Activated CD8-positive, alpha-beta T cell treated with anti-CD3 and anti-CD28 coated beads for 36 hours (primary cell): ENCODE measurements at regions not wholly inside any gene's neighbourhood (a gene's known extent, or its start where the extent isn't known, plus 50 kb on each side); places are given as distances from the start of the nearest gene placed in this dataset.

Source experiments
- ATAC-seq: fragments of 200-7000 bp; cut with Tn5 transposase; one replicate; pipeline ENCODE4 v1.10.0; 2021; ENCODE audit warnings: mild to moderate bottlenecking, moderate library complexity
- CTCF ChIA-PET: fragments of 350-600 bp; sonication (Branson Sonifier 250); formaldehyde crosslinking; loops from one replicate; lab custom pipeline; 2021; ENCODE audit warnings: antibody characterized with exemption; lab: Charles Lee
- POLR2A ChIA-PET: fragments of 350-600 bp; sonication (Branson Sonifier 250); formaldehyde crosslinking; loops from one replicate; lab custom pipeline; 2021; ENCODE audit warnings: antibody characterized with exemption; lab: Charles Lee
- DNase-seq: peaks from one replicate; pipeline ENCODE4 v3.0.0-alpha.2; 2020
- H3K27ac Mint-ChIP-seq: one replicate; pipeline ENCODE4 v1.8.0; 2021; ENCODE audit warnings: mild to moderate bottlenecking, mixed read lengths
- H3K27me3 Mint-ChIP-seq: one replicate; pipeline ENCODE4 v1.8.0; 2021; ENCODE audit warnings: mixed read lengths
- H3K36me3 Mint-ChIP-seq: one replicate; pipeline ENCODE4 v1.8.0; 2021; ENCODE audit warnings: low read depth, mixed read lengths
- H3K4me1 Mint-ChIP-seq: one replicate; pipeline ENCODE4 v1.8.0; 2021; ENCODE audit warnings: low read depth, mixed read lengths
- H3K4me3 Mint-ChIP-seq: one replicate; pipeline ENCODE4 v1.8.0; 2021; ENCODE audit warnings: mild to moderate bottlenecking, moderate library complexity, mixed read lengths
- H3K9me3 Mint-ChIP-seq: one replicate; pipeline ENCODE4 v1.8.0; 2021; ENCODE audit warnings: mixed read lengths
- intact Hi-C: fragments of 100-400 bp; cut with micrococcal nuclease; formaldehyde crosslinking; loops from one replicate; pipeline ENCODE4 v1.10.0; 2022
- TF ChIP-seq, protein P1 (sequence below): fragments of 200-600 bp; IDR thresholded peaks from one replicate; pipeline ENCODE4 v1.8.0; 2022; ENCODE audit warnings: antibody characterized with exemption, mild to moderate bottlenecking

DNA sequence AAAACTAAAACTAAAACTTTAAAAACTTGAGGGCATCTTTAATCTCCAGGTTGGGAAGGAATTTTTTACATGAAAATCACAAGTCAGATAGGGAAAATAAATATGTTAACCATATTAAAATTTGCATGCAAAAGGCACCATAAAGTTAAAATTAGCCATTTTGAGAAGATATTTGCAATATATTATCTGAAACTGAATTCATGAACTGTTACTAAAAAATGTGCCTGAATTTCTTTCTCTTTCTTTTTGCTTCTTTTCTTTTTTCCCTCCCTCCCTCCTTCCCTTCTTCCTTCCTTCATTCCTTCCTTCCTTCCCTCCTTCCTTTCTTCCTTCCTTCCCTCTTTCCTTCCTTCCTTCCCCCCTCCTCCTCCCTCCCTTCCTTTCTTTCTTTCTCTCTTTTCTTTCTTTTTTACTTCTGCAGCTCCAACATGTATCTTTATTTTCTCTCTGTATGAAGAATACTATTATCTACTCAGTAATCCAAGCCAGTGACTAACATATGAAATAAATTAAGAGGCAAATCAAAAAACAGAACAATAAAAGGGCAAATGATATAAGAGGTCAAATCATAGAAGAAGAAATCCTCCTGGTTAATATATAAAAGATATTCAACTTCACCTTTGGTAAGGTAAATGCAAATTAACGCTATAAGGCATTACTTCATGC, 146.0 kb downstream of the BRMS1L start:
- CTCF ChIA-PET, result no interaction called here
- Mint-ChIP-seq H3K27ac (no peak overlapping the region), H3K27me3 (peaks cover 9% of the 10 kb centered on the region), H3K36me3 (no peaks in the 10 kb centered on the region), H3K9me3 (no peaks in the 10 kb centered on the region), H3K4me1 (no peaks in the 10 kb centered on the region), H3K4me3 (no peak overlapping the region)
- DNase-seq (no peak), ATAC-seq (no peak)
- POLR2A ChIA-PET, result no interaction called here
- TF ChIP-seq, protein P1, sequence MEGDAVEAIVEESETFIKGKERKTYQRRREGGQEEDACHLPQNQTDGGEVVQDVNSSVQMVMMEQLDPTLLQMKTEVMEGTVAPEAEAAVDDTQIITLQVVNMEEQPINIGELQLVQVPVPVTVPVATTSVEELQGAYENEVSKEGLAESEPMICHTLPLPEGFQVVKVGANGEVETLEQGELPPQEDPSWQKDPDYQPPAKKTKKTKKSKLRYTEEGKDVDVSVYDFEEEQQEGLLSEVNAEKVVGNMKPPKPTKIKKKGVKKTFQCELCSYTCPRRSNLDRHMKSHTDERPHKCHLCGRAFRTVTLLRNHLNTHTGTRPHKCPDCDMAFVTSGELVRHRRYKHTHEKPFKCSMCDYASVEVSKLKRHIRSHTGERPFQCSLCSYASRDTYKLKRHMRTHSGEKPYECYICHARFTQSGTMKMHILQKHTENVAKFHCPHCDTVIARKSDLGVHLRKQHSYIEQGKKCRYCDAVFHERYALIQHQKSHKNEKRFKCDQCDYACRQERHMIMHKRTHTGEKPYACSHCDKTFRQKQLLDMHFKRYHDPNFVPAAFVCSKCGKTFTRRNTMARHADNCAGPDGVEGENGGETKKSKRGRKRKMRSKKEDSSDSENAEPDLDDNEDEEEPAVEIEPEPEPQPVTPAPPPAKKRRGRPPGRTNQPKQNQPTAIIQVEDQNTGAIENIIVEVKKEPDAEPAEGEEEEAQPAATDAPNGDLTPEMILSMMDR, result no peak
- intact Hi-C loops, result no loop called here

DNA sequence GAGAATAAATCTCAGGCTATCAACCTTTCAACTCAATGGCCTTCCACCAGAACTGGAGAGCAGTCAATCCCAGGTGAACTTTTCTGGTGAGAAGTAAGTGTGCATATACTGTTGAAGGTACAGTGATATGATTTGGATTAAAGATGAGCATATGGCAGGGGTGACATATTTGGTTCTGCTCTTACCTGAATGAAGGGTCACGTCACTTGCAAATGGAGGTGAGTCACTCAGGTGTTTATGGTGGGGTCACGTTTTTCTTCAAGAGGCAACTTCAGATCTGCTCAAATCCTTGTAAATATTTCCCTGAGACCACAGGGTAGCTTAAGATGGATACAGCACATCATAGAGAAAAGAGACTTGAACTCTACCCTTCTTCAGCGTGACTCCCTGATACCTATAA, 143.2 kb downstream of the BRMS1L start:
- Mint-ChIP-seq H3K9me3 (no peaks in the 10 kb centered on the region), H3K27me3 (peaks cover 4% of the 10 kb centered on the region), H3K4me1 (no peaks in the 10 kb centered on the region), H3K4me3 (no peak overlapping the region), H3K27ac (no peak overlapping the region), H3K36me3 (no peaks in the 10 kb centered on the region)
- ChIA-PET CTCF (no interaction called here), POLR2A (no interaction called here)
- ATAC-seq (no peak), DNase-seq (no peak)
- TF ChIP-seq, protein P1, result no peak
- intact Hi-C loops, result no loop called here

DNA sequence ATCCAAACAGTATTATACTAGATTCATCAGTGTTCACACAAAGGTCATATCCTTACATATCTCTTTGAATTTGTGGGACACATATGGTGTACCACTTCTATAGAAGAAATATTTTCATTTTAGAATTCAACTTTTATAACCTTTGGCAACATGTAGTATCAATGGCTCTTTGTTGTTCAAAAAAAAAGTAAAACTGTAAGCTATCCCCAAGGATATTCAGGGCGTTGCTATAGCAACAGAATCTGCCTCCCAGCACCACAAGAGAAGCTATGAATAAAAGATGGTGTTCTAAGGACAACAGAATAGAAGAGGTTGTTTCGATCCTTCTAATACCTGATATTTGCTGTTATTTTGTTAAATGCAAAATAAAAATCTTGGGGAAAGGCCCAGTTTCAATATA, 139.3 kb downstream of the BRMS1L start:
- ChIA-PET POLR2A (no interaction called here), CTCF (interaction anchor here (1.3 to 3.8 kb wide), 4 partner anchors 9 to 105 kb away, joined by 3 to 16 read pairs (median 4); no protein-coding TSS in a partner anchor)
- no peak overlapping the region for H3K4me3 Mint-ChIP-seq
- DNase-seq (no peak), ATAC-seq (no peak)
- H3K36me3 Mint-ChIP-seq, result no peaks in the 10 kb centered on the region
- TF ChIP-seq, protein P1, result no peak
- H3K27ac Mint-ChIP-seq, result no peak overlapping the region
- no peaks in the 10 kb centered on the region for H3K4me1 Mint-ChIP-seq
- no peaks in the 10 kb centered on the region for H3K9me3 Mint-ChIP-seq
- intact Hi-C loops, result no loop called here
- H3K27me3 Mint-ChIP-seq, result peaks cover 4% of the 10 kb centered on the region

DNA sequence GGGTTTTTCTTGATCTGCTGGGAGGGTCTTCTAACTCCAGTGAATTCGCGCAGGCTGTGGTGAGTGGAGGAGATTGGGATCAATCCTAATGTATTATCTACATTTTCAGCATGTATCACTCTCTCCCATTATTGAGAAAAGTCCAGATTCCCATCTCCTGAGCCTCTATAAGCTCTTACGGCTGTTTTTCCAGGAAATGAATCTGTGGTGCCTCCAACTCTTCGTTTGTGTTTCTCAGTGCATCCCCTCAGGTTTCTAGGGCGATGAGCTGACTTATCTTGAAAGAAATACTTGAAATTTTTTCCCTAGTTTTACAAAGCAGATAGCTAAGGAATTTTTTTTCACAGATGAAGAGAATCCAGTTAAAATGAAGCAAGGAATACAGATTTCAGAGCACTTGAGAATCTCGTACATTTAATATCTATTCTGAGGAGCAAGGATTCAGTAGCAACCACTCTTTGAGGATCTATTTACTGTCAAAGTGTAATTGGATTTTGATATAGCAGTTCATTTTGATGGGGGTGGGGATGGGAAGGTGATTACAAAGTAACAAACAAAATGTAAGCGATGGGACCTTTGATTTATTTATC, 138.7 kb downstream of the BRMS1L start:
- H3K9me3 Mint-ChIP-seq, result no peaks in the 10 kb centered on the region
- intact Hi-C loops, result no loop called here
- DNase-seq, result no peak
- no peaks in the 10 kb centered on the region for H3K36me3 Mint-ChIP-seq
- H3K27me3 Mint-ChIP-seq, result peaks cover 4% of the 10 kb centered on the region
- ATAC-seq, result no peak
- TF ChIP-seq, protein P1, result no peak
- ChIA-PET CTCF (interaction anchor here (1.3 to 3.8 kb wide), 4 partner anchors 9 to 105 kb away, joined by 3 to 16 read pairs (median 4); no protein-coding TSS in a partner anchor), POLR2A (no interaction called here)
- no peak overlapping the region for H3K27ac Mint-ChIP-seq
- H3K4me1 Mint-ChIP-seq, result no peaks in the 10 kb centered on the region
- no peak overlapping the region for H3K4me3 Mint-ChIP-seq

DNA sequence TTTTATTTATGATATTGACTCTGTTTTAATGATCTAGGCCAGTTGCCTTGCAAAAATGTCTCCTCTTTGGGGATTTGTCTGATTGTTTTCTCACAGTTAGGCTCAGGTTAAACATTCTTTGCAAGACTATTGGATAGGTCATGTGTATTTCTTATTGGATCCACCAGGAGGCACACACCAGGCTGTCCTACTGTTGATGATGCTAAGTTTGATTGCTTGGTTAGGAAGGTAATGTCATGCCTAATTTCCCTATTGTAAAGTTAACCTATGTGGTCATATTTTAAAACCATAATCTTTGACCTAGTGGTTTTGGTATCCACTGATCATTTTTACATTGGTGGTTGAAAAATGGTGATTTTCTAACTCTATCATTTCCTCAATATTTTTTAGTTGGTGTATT, 137.1 kb downstream of the BRMS1L start:
- Mint-ChIP-seq H3K4me1 (no peaks in the 10 kb centered on the region), H3K4me3 (no peak overlapping the region), H3K36me3 (no peaks in the 10 kb centered on the region), H3K9me3 (no peaks in the 10 kb centered on the region), H3K27ac (no peak overlapping the region), H3K27me3 (no peaks in the 10 kb centered on the region)
- intact Hi-C loops, result no loop called here
- ChIA-PET POLR2A (no interaction called here), CTCF (interaction anchor here (1.0 kb wide), 1 partner anchor 9 kb away, joined by 4 read pairs; no protein-coding TSS in a partner anchor)
- TF ChIP-seq, protein P1, result no peak
- ATAC-seq (no peak), DNase-seq (no peak)
